H1 (cell line): ENCODE measurements at regions not wholly inside any gene's neighbourhood (a gene's known extent, or its start where the extent isn't known, plus 50 kb on each side); places are given as distances from the start of the nearest gene placed in this dataset.

Experiments
- EGR1 ChIP-seq: IDR thresholded peaks from 2 replicates; pipeline ENCODE4 v1.6.1; 2011; ENCODE audit warnings: low read depth, low read length, borderline replicate concordance
- RXRA ChIP-seq: IDR thresholded peaks from 2 replicates; pipeline ENCODE4 v1.6.1; 2011; ENCODE audit warnings: low read depth, mild to moderate bottlenecking, low read length, moderate library complexity; ENCODE audit not compliant: insufficient read depth
- SIN3A ChIP-seq, 2 experiments: IDR thresholded peaks in 1 of 2; conservative IDR thresholded peaks in 1 of 2; 2 replicates each; pipeline ENCODE4 v1.6.1; 2011 to 2012; ENCODE audit warnings: low read length in 2 of 2, improper control_type of control experiment in 1 of 2, low read depth in 1 of 2, mild to moderate bottlenecking in 1 of 2
- TF ChIP-seq, protein P1 (sequence below): IDR thresholded peaks from 2 replicates; pipeline ENCODE4 v1.6.1; 2011; ENCODE audit warnings: low read depth, mild to moderate bottlenecking, low read length; ENCODE audit not compliant: insufficient read depth

DNA sequence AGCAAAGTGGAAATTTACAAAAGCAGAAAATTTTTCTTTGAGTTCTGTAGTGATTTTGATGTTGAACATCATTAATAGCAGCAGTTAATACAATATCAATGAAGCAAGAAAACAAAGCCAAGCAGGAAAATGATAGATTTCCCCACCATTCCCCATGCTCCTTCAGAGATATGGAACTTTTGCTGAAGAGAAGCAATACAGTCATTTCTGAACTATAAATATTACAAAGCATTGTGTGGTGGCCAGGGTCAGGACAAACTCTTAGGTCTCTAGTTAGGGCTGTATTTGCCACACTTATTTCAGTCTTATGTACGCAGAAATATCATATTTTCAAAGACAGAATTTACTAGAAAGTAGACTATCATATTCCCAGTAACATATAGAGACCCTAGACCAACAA is 88.8 kb upstream of the P3H2 start (continued):
- TF ChIP-seq SIN3A (conservative IDR thresholded peaks at IDR 0.05 in 1 of 2, IDR thresholded peaks at IDR 0.05 in 1 of 2; ENCODE audit: low read depth in 1 of 2, low read length in 2 of 2) (no peak), EGR1 (no peak), RXRA (no peak)
- TF ChIP-seq, protein P1, sequence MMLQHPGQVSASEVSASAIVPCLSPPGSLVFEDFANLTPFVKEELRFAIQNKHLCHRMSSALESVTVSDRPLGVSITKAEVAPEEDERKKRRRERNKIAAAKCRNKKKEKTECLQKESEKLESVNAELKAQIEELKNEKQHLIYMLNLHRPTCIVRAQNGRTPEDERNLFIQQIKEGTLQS: no peak
- TF ChIP-seq, all 59 proteins: peak for 0
